Kidney (tissue), 13 donors: ENCODE measurements at regions not wholly inside any gene's neighbourhood (a gene's known extent, or its start where the extent isn't known, plus 50 kb on each side); places are given as distances from the start of the nearest gene placed in this dataset.

ENCODE experiments used
- DNase-seq, 5 donors: peaks; one replicate each; pipeline ENCODE4 v3.0.0-alpha.2; 2013 to 2020
- FAIRE-seq: peaks from 2 replicates; lab custom pipeline; 2012; peaks lifted over from hg19 to GRCh38; lab: Jason Lieb, UNC
- H3K27ac ChIP-seq, 2 donors: one replicate each; pipeline ENCODE4 v1.7.0; 2013; ENCODE audit warnings: low read depth in 2 of 2, low read length in 2 of 2, inconsistent platforms in 1 of 2
- H3K27me3 ChIP-seq: one replicate; pipeline ENCODE4 v1.7.1; 2013; ENCODE audit warnings: low read length, inconsistent platforms; ENCODE audit not compliant: control insufficient read depth, insufficient read depth
- H3K36me3 ChIP-seq, 3 donors: one replicate each; pipeline versions ENCODE4 v1.7.0 to v1.7.1; 2013; ENCODE audit warnings: low read length in 3 of 3, control low read depth in 1 of 3, inconsistent platforms in 1 of 3; ENCODE audit not compliant: insufficient read depth in 3 of 3, control insufficient read depth in 2 of 3
- H3K4me1 ChIP-seq, 3 donors: one replicate each; pipeline versions ENCODE4 v1.7.0 to v1.7.1; 2013; ENCODE audit warnings: low read length in 3 of 3, inconsistent platforms in 1 of 3, low read depth in 1 of 3; ENCODE audit not compliant: control insufficient read depth in 2 of 3, insufficient read depth in 2 of 3
- H3K4me3 ChIP-seq, 3 donors: one replicate each; pipeline versions ENCODE4 v1.7.0 to v1.8.1; 2013; ENCODE audit warnings: low read length in 3 of 3, control low read depth in 1 of 3, inconsistent platforms in 1 of 3
- H3K9ac ChIP-seq, 3 donors: one replicate each; pipeline versions ENCODE4 v1.7.0 to v1.7.1; 2013; ENCODE audit warnings: low read length in 3 of 3, control low read depth in 1 of 3, inconsistent platforms in 1 of 3
- H3K9me3 ChIP-seq, 3 donors: one replicate each; pipeline versions ENCODE4 v1.7.0 to v1.7.1; 2013; ENCODE audit warnings: low read length in 3 of 3, control low read depth in 1 of 3, inconsistent platforms in 1 of 3; ENCODE audit not compliant: control insufficient read depth in 2 of 3, insufficient read depth in 1 of 3
- CTCF ChIP-seq: IDR thresholded peaks from 3 replicates; pipeline ENCODE4 v1.5.1; 2012; ENCODE audit warnings: mild to moderate bottlenecking, moderate library complexity, borderline replicate concordance; ENCODE audit not compliant: insufficient read depth; ENCODE audit errors: extremely low read depth
- intact Hi-C: fragments of 100-400 bp; cut with DNase I; formaldehyde crosslinking; loops from one replicate; pipeline ENCODE4 v1.11.1; 2022
- donor health status: control.
- donor health status: control.
- donor health status: control.
- donor health status: control.
- donor health status: control.
- donor health status: DM: yes; HTN: yes; CAD: no.
- donor health status: Normal renal cell carcinoma (clear cell type).

DNA sequence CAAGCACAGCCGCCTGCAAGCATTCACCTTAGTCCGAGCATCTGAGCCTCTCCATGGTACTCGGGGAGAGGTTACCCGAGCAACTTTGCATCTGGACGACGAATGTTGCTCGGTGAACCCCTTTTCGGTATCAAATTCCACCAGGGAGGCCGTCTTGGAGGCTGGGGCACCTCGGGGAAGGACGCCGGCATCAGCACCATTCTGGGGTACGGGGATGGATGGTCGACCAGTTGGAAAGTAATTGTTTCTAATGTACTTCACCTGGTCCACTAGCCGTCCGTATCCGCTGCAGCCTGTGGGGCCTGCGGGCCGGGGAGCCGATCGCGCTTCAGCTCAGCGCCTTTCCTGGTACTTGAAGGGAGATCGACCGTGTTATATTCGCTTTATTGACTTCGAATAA lies 161.7 kb upstream of the RTL1 start:
- Histone ChIP-seq H3K9me3 (no peaks in the 10 kb centered on the region), H3K27ac (no peak overlapping the region), H3K27me3 (no peaks in the 10 kb centered on the region), H3K4me1 (no peaks in the 10 kb centered on the region), H3K4me3 (no peak overlapping the region), H3K9ac (no peak overlapping the region), H3K36me3 (peaks cover 0 to 5% (median 0%) of the 10 kb centered on the region in 3 donors)
- peak in 2 of 5 donors; percentile 17 to 59 for DNase-seq
- intact Hi-C loops, result no loop called here
- no peak for TF ChIP-seq CTCF
- FAIRE-seq, result no peak

GRCh38 chr14:101065696-101066694 lies 162.5 kb upstream of the RTL1 start:
- no peak overlapping the region for H3K4me3 ChIP-seq
- no peaks in the 10 kb centered on the region for H3K9me3 ChIP-seq
- H3K4me1 ChIP-seq, result no peaks in the 10 kb centered on the region
- FAIRE-seq (no peak), DNase-seq (peak in 2 of 5 donors; percentile 16 to 59)
- intact Hi-C loops, result no loop called here
- H3K27me3 ChIP-seq, result no peaks in the 10 kb centered on the region
- H3K27ac ChIP-seq, result no peak overlapping the region
- no peaks in the 10 kb centered on the region for H3K36me3 ChIP-seq
- no peak for TF ChIP-seq CTCF
- no peak overlapping the region for H3K9ac ChIP-seq

- H3K4me3 ChIP-seq, result no peak overlapping the region
- no peaks in the 10 kb centered on the region for H3K4me1 ChIP-seq
- H3K36me3 ChIP-seq, result no peaks in the 10 kb centered on the region
- DNase-seq (peak in 2 of 5 donors; percentile 23 to 55), FAIRE-seq (no peak)
- no peak overlapping the region for H3K9ac ChIP-seq
- no peaks in the 10 kb centered on the region for H3K27me3 ChIP-seq
- H3K27ac ChIP-seq, result no peak overlapping the region
- no peaks in the 10 kb centered on the region for H3K9me3 ChIP-seq
- no peak for TF ChIP-seq CTCF
- intact Hi-C loops, result no loop called here
Measured at GRCh38 chr14:101066826-101067510, 163.4 kb upstream of the RTL1 start.
